Prostate gland (tissue), 2 donors: ENCODE measurements at regions not wholly inside any gene's neighbourhood (a gene's known extent, or its start where the extent isn't known, plus 50 kb on each side); places are given as distances from the start of the nearest gene placed in this dataset.

Experiments
- DNase-seq: peaks from one replicate; pipeline ENCODE4 v3.0.0-alpha.2; 2019; ENCODE audit warnings: low spot score
- H3K27ac ChIP-seq, 2 donors: fragments of 200-600 bp; sonication (generic); 2 replicates each; pipeline ENCODE4 v1.5.1; 2017 to 2019
- H3K27me3 ChIP-seq: fragments of 200-600 bp; sonication (generic); replicated peaks from 2 replicates; pipeline ENCODE4 v1.5.1; 2019; ENCODE audit not compliant: insufficient read depth
- H3K36me3 ChIP-seq, 2 donors: fragments of 200-600 bp; sonication (generic); 1 replicate in 1 of 2; 2 replicates in 1 of 2; pipeline versions ENCODE4 v1.5.1 to v1.8.1; 2017 to 2019
- H3K4me1 ChIP-seq: fragments of 200-600 bp; sonication (generic); replicated peaks from 2 replicates; pipeline ENCODE4 v1.5.1; 2019
- H3K4me3 ChIP-seq, 2 donors: fragments of 200-600 bp; sonication (generic); 2 replicates each; pipeline ENCODE4 v1.5.1; 2017 to 2019
- H3K9me3 ChIP-seq: fragments of 200-600 bp; sonication (generic); 2 replicates; pipeline ENCODE4 v1.5.1; 2017
- CTCF ChIP-seq, 4 experiments: fragments of 200-600 bp in 2 of 4; fragments of 450-650 bp in 2 of 4; sonication (generic) in 2 of 4; IDR thresholded peaks; 1 replicate in 3 of 4; 2 replicates in 1 of 4; pipeline ENCODE4 v1.5.1; 2016 to 2019; ENCODE audit warnings: antibody characterized with exemption in 4 of 4, mild to moderate bottlenecking in 2 of 4, moderate library complexity in 2 of 4
- POLR2A ChIP-seq: fragments of 450-650 bp; IDR thresholded peaks from one replicate; pipeline ENCODE4 v1.6.1; 2016; ENCODE audit warnings: antibody characterized with exemption, mild to moderate bottlenecking
- POLR2AphosphoS5 ChIP-seq: sonication (generic); formaldehyde crosslinking; IDR thresholded peaks from one replicate; pipeline ENCODE4 v1.6.1; 2017; ENCODE audit warnings: antibody characterized with exemption
- WGBS: methylation state at CpG from one replicate; pipeline ENCODE4 v1.1.5; 2018; 5-methylcytosine and 5-hydroxymethylcytosine counted together
- intact Hi-C: fragments of 100-400 bp; cut with DNase I; formaldehyde crosslinking; loops from one replicate; pipeline ENCODE4 v1.14.2; 2022

- H3K27ac ChIP-seq, result no peak overlapping the region
- no peaks in the 10 kb centered on the region for H3K36me3 ChIP-seq
- WGBS, result 90% methylated on average over 11 of the region's 11 CpGs
- H3K4me3 ChIP-seq, result no peak overlapping the region
- TF ChIP-seq CTCF (IDR thresholded peaks at IDR 0.05) (no peak), POLR2A (no peak), POLR2AphosphoS5 (no peak)
- no peaks in the 10 kb centered on the region for H3K9me3 ChIP-seq
- H3K4me1 ChIP-seq, result no peaks in the 10 kb centered on the region
- no peaks in the 10 kb centered on the region for H3K27me3 ChIP-seq
- intact Hi-C loops, result no loop called here
- no peak for DNase-seq
These were observed 73.7 kb upstream of the PROK2 start for GRCh38 chr3:71858503-71859122.

- no peak for TF ChIP-seq POLR2AphosphoS5
- TF ChIP-seq POLR2A, result no peak
- TF ChIP-seq CTCF (IDR thresholded peaks at IDR 0.05), result no peak
- Histone ChIP-seq H3K27ac (no peak overlapping the region), H3K9me3 (no peaks in the 10 kb centered on the region), H3K27me3 (no peaks in the 10 kb centered on the region), H3K4me3 (no peak overlapping the region), H3K36me3 (no peaks in the 10 kb centered on the region), H3K4me1 (no peaks in the 10 kb centered on the region)
- DNase-seq, result no peak
- intact Hi-C loops, result no loop called here
- 70% methylated on average over 3 of the region's 3 CpGs for WGBS
These were observed 73.0 kb upstream of the PROK2 start for GRCh38 chr3:71857956-71858355.

GRCh38 chr3:71854706-71855105 lies 69.8 kb upstream of the PROK2 start:
- Histone ChIP-seq H3K4me3 (no peak overlapping the region), H3K27ac (no peak overlapping the region), H3K4me1 (no peaks in the 10 kb centered on the region), H3K36me3 (no peaks in the 10 kb centered on the region), H3K9me3 (no peaks in the 10 kb centered on the region), H3K27me3 (no peaks in the 10 kb centered on the region)
- DNase-seq, result no peak
- intact Hi-C loops, result no loop called here
- WGBS, result 96% methylated on average over 4 of the region's 4 CpGs
- TF ChIP-seq POLR2AphosphoS5 (no peak), POLR2A (no peak), CTCF (IDR thresholded peaks at IDR 0.05) (no peak)

GRCh38 chr3:71854096-71854495 lies 69.1 kb upstream of the PROK2 start:
- DNase-seq, result no peak
- 77% methylated on average over 5 of the region's 5 CpGs for WGBS
- intact Hi-C loops, result no loop called here
- H3K4me3 ChIP-seq, result no peak overlapping the region
- no peaks in the 10 kb centered on the region for H3K4me1 ChIP-seq
- no peaks in the 10 kb centered on the region for H3K36me3 ChIP-seq
- no peaks in the 10 kb centered on the region for H3K9me3 ChIP-seq
- TF ChIP-seq POLR2AphosphoS5 (no peak), POLR2A (no peak), CTCF (IDR thresholded peaks at IDR 0.05) (no peak)
- no peak overlapping the region for H3K27ac ChIP-seq
- no peaks in the 10 kb centered on the region for H3K27me3 ChIP-seq

GRCh38 chr3:71851878-71852277 lies 66.9 kb upstream of the PROK2 start:
- DNase-seq, result no peak
- no peaks in the 10 kb centered on the region for H3K9me3 ChIP-seq
- no peak overlapping the region for H3K27ac ChIP-seq
- H3K4me3 ChIP-seq, result no peak overlapping the region
- H3K36me3 ChIP-seq, result no peaks in the 10 kb centered on the region
- no peaks in the 10 kb centered on the region for H3K4me1 ChIP-seq
- 86% methylated on average over 3 of the region's 3 CpGs for WGBS
- H3K27me3 ChIP-seq, result no peaks in the 10 kb centered on the region
- TF ChIP-seq CTCF (IDR thresholded peaks at IDR 0.05) (no peak), POLR2AphosphoS5 (no peak), POLR2A (no peak)
- intact Hi-C loops, result no loop called here
